Smooth muscle cell (in vitro differentiated cells): ENCODE measurements at regions not wholly inside any gene's neighbourhood (a gene's known extent, or its start where the extent isn't known, plus 50 kb on each side); places are given as distances from the start of the nearest gene placed in this dataset.
A peak's percentile ranks its signal among the peaks of the same experiment; 100 is the strongest.

Experiments
- DNase-seq: peaks from one replicate; lab custom pipeline; 2025; ENCODE audit not compliant: unreplicated experiment; lab: John Stamatoyannopoulos, UW
- H2AFZ ChIP-seq: fragments of 200-600 bp; sonication (generic); 2 replicates; pipeline ENCODE4 v1.6.0; 2016; ENCODE audit warnings: antibody characterized with exemption, low read depth, mild to moderate bottlenecking
- H3F3A ChIP-seq: fragments of 200-600 bp; sonication (generic); 2 replicates; pipeline ENCODE4 v1.6.0; 2017; ENCODE audit warnings: antibody characterized with exemption, low read depth
- H3K27ac ChIP-seq: fragments of 200-600 bp; sonication (generic); 2 replicates; pipeline ENCODE4 v1.5.1; 2016; ENCODE audit warnings: low read depth, mild to moderate bottlenecking
- H3K27me3 ChIP-seq: fragments of 200-600 bp; sonication (generic); 2 replicates; pipeline ENCODE4 v1.6.1; 2016; ENCODE audit warnings: low read depth, mild to moderate bottlenecking
- H3K36me3 ChIP-seq: fragments of 200-600 bp; sonication (generic); 2 replicates; pipeline ENCODE4 v1.5.1; 2016; ENCODE audit warnings: low read depth
- H3K4me1 ChIP-seq: fragments of 200-600 bp; sonication (generic); 2 replicates; pipeline ENCODE4 v1.5.1; 2016; ENCODE audit warnings: low read depth
- H3K4me2 ChIP-seq: fragments of 200-600 bp; sonication (generic); 2 replicates; pipeline ENCODE4 v1.6.0; 2016; ENCODE audit warnings: mild to moderate bottlenecking
- H3K4me3 ChIP-seq: fragments of 200-600 bp; sonication (generic); 2 replicates; pipeline ENCODE4 v1.5.1; 2016; ENCODE audit warnings: mild to moderate bottlenecking
- H3K79me2 ChIP-seq: fragments of 200-600 bp; sonication (generic); 2 replicates; pipeline ENCODE4 v1.6.0; 2016; ENCODE audit warnings: low read depth, mild to moderate bottlenecking
- H3K9ac ChIP-seq: fragments of 200-600 bp; sonication (generic); 2 replicates; pipeline ENCODE4 v1.6.0; 2016; ENCODE audit warnings: low read depth
- H3K9me3 ChIP-seq: fragments of 200-600 bp; sonication (generic); replicated peaks from 2 replicates; pipeline ENCODE4 v1.5.1; 2016; ENCODE audit warnings: low read depth
- H4K20me1 ChIP-seq: fragments of 200-600 bp; sonication (generic); 2 replicates; pipeline ENCODE4 v1.6.0; 2016; ENCODE audit warnings: low read depth
- CTCF ChIP-seq: fragments of 200-600 bp; sonication (generic); IDR thresholded peaks from 2 replicates; pipeline ENCODE4 v1.5.1; 2017; ENCODE audit warnings: borderline replicate concordance, mild to moderate bottlenecking, antibody characterized with exemption; ENCODE audit not compliant: insufficient read depth, poor library complexity, severe bottlenecking
- WGBS: methylation state at CpG from one replicate; pipeline ENCODE4 v1.1.7; 2016; ENCODE audit warnings: low lambda C conversion rate; 5-methylcytosine and 5-hydroxymethylcytosine counted together

- Histone ChIP-seq H3K9ac (no peak overlapping the region), H3K4me3 (no peak overlapping the region), H3F3A (no peaks in the 10 kb centered on the region), H3K4me1 (no peaks in the 10 kb centered on the region), H3K27me3 (no peaks in the 10 kb centered on the region), H2AFZ (no peak overlapping the region), H3K4me2 (no peak overlapping the region), H4K20me1 (no peaks in the 10 kb centered on the region), H3K27ac (no peak overlapping the region), H3K36me3 (no peaks in the 10 kb centered on the region), H3K79me2 (no peaks in the 10 kb centered on the region), H3K9me3 (no peaks in the 10 kb centered on the region)
- 100% methylated on average over 2 of the region's 2 CpGs for WGBS
- no peak for DNase-seq
- TF ChIP-seq CTCF = no peak
Measured at GRCh38 chr9:107708791-107709190, 219.2 kb upstream of the KLF4 start.

- Histone ChIP-seq H2AFZ (no peak overlapping the region), H3K9ac (no peak overlapping the region), H3K4me3 (no peak overlapping the region), H3K4me1 (no peaks in the 10 kb centered on the region), H3K79me2 (no peaks in the 10 kb centered on the region), H3K36me3 (no peaks in the 10 kb centered on the region), H3K27ac (peak overlapping the region; percentile 67), H4K20me1 (no peaks in the 10 kb centered on the region), H3K9me3 (no peaks in the 10 kb centered on the region), H3K4me2 (peak overlapping the region; percentile 17), H3K27me3 (no peaks in the 10 kb centered on the region), H3F3A (no peaks in the 10 kb centered on the region)
- TF ChIP-seq CTCF = no peak
- WGBS = 77% methylated on average over 7 of the region's 7 CpGs
- DNase-seq = no peak
Measured at GRCh38 chr9:107707915-107708441, 218.4 kb upstream of the KLF4 start.

- DNase-seq = no peak
- H3K4me2 ChIP-seq = peak overlapping the region; percentile 17
Measured at GRCh38 chr9:107707428-107707837, 217.9 kb upstream of the KLF4 start.

More at GRCh38 chr9:107707428-107707837, 217.9 kb upstream of the KLF4 start:
- Histone ChIP-seq H4K20me1 (no peaks in the 10 kb centered on the region), H3K27me3 (no peaks in the 10 kb centered on the region), H3K27ac (peak overlapping the region; percentile 67), H3K79me2 (no peaks in the 10 kb centered on the region), H3K4me1 (no peaks in the 10 kb centered on the region), H3K9me3 (no peaks in the 10 kb centered on the region), H2AFZ (no peak overlapping the region), H3K9ac (no peak overlapping the region), H3K36me3 (no peaks in the 10 kb centered on the region), H3F3A (no peaks in the 10 kb centered on the region), H3K4me3 (no peak overlapping the region)
- WGBS = 12% methylated on average over 6 of the region's 6 CpGs
- TF ChIP-seq CTCF = no peak
